Prostate gland (tissue), 2 donors: ENCODE measurements at regions not wholly inside any gene's neighbourhood (a gene's known extent, or its start where the extent isn't known, plus 50 kb on each side); places are given as distances from the start of the nearest gene placed in this dataset.
"Not testable (repeated sequence)": the region's sequence is repeated elsewhere in the genome, so short reads cannot be mapped to it uniquely, and the experiment has no call there.

ENCODE experiments used
- DNase-seq: peaks from one replicate; pipeline ENCODE4 v3.0.0-alpha.2; 2019; ENCODE audit warnings: low spot score
- H3K27ac ChIP-seq, 2 donors: fragments of 200-600 bp; sonication (generic); 2 replicates each; pipeline ENCODE4 v1.5.1; 2017 to 2019
- H3K27me3 ChIP-seq: fragments of 200-600 bp; sonication (generic); replicated peaks from 2 replicates; pipeline ENCODE4 v1.5.1; 2019; ENCODE audit not compliant: insufficient read depth
- H3K36me3 ChIP-seq, 2 donors: fragments of 200-600 bp; sonication (generic); 1 replicate in 1 of 2; 2 replicates in 1 of 2; pipeline versions ENCODE4 v1.5.1 to v1.8.1; 2017 to 2019
- H3K4me1 ChIP-seq: fragments of 200-600 bp; sonication (generic); replicated peaks from 2 replicates; pipeline ENCODE4 v1.5.1; 2019
- H3K4me3 ChIP-seq, 2 donors: fragments of 200-600 bp; sonication (generic); 2 replicates each; pipeline ENCODE4 v1.5.1; 2017 to 2019
- H3K9me3 ChIP-seq: fragments of 200-600 bp; sonication (generic); 2 replicates; pipeline ENCODE4 v1.5.1; 2017
- CTCF ChIP-seq, 4 experiments: fragments of 200-600 bp in 2 of 4; fragments of 450-650 bp in 2 of 4; sonication (generic) in 2 of 4; IDR thresholded peaks; 1 replicate in 3 of 4; 2 replicates in 1 of 4; pipeline ENCODE4 v1.5.1; 2016 to 2019; ENCODE audit warnings: antibody characterized with exemption in 4 of 4, mild to moderate bottlenecking in 2 of 4, moderate library complexity in 2 of 4
- POLR2A ChIP-seq: fragments of 450-650 bp; IDR thresholded peaks from one replicate; pipeline ENCODE4 v1.6.1; 2016; ENCODE audit warnings: antibody characterized with exemption, mild to moderate bottlenecking
- POLR2AphosphoS5 ChIP-seq: sonication (generic); formaldehyde crosslinking; IDR thresholded peaks from one replicate; pipeline ENCODE4 v1.6.1; 2017; ENCODE audit warnings: antibody characterized with exemption
- whole genome bisulfite sequencing: methylation state at CpG from one replicate; pipeline ENCODE4 v1.1.5; 2018; 5-methylcytosine and 5-hydroxymethylcytosine counted together
- intact Hi-C: fragments of 100-400 bp; cut with DNase I; formaldehyde crosslinking; loops from one replicate; pipeline ENCODE4 v1.14.2; 2022

- Histone ChIP-seq H3K9me3 (no peaks in the 10 kb centered on the region), H3K36me3 (no peaks in the 10 kb centered on the region), H3K4me3 (no peak overlapping the region), H3K27ac (no peak overlapping the region), H3K27me3 (no peaks in the 10 kb centered on the region), H3K4me1 (no peaks in the 10 kb centered on the region)
- TF ChIP-seq POLR2A (no peak), POLR2AphosphoS5 (no peak), CTCF (IDR thresholded peaks at IDR 0.05) (no peak)
- DNase-seq = no peak
- WGBS = 97% methylated on average over 6 of the region's 6 CpGs
- intact Hi-C loops = no loop called here
Observed at GRCh38 chr3:72615776-72616175, 232.5 kb downstream of the SHQ1 start.

GRCh38 chr3:72615182-72615581 is 233.1 kb downstream of the SHQ1 start:
- WGBS = 83% methylated on average over 3 of the region's 3 CpGs
- TF ChIP-seq POLR2A = no peak
- no peak for TF ChIP-seq CTCF (IDR thresholded peaks at IDR 0.05)
- no peak for TF ChIP-seq POLR2AphosphoS5
- Histone ChIP-seq H3K36me3 (no peaks in the 10 kb centered on the region), H3K4me1 (no peaks in the 10 kb centered on the region), H3K4me3 (no peak overlapping the region), H3K27ac (no peak overlapping the region), H3K9me3 (no peaks in the 10 kb centered on the region), H3K27me3 (no peaks in the 10 kb centered on the region)
- intact Hi-C loops = no loop called here
- no peak for DNase-seq

- TF ChIP-seq CTCF (IDR thresholded peaks at IDR 0.05) (no peak), POLR2AphosphoS5 (no peak), POLR2A (no peak)
- H3K4me3 ChIP-seq = no peak overlapping the region
- no peak for DNase-seq
- H3K9me3 ChIP-seq = no peaks in the 10 kb centered on the region
- intact Hi-C loops = no loop called here
- WGBS = 90% methylated on average over 5 of the region's 5 CpGs
- H3K27me3 ChIP-seq = no peaks in the 10 kb centered on the region
- no peaks in the 10 kb centered on the region for H3K4me1 ChIP-seq
- H3K27ac ChIP-seq = no peak overlapping the region
- H3K36me3 ChIP-seq = no peaks in the 10 kb centered on the region
Observed at GRCh38 chr3:72614394-72615074, 233.7 kb downstream of the SHQ1 start.

GRCh38 chr3:72613871-72614270 is 234.4 kb downstream of the SHQ1 start:
- intact Hi-C loops = no loop called here
- Histone ChIP-seq H3K4me1 (no peaks in the 10 kb centered on the region), H3K4me3 (no peak overlapping the region), H3K27me3 (no peaks in the 10 kb centered on the region), H3K9me3 (no peaks in the 10 kb centered on the region), H3K27ac (no peak overlapping the region), H3K36me3 (no peaks in the 10 kb centered on the region)
- WGBS = 94% methylated on average over 1 of the region's 1 CpG
- TF ChIP-seq POLR2AphosphoS5 = no peak
- no peak for TF ChIP-seq CTCF (IDR thresholded peaks at IDR 0.05)
- TF ChIP-seq POLR2A = no peak
- DNase-seq = no peak

- H3K27me3 ChIP-seq, H3K4me3 ChIP-seq, H3K9me3 ChIP-seq, intact Hi-C loops, H3K36me3 ChIP-seq, H3K27ac ChIP-seq, H3K4me1 ChIP-seq, DNase-seq: not testable (repeated sequence)
- WGBS = 93% methylated on average over 5 of the region's 5 CpGs
Observed at GRCh38 chr3:72609114-72609513, 239.1 kb downstream of the SHQ1 start.
